BLaER1 treated with 17β-estradiol and CSF1 and Interleukin-3, amounts not matched to agents 10 nM and 100 nM (cell line): ENCODE measurements at regions not wholly inside any gene's neighbourhood (a gene's known extent, or its start where the extent isn't known, plus 50 kb on each side); places are given as distances from the start of the nearest gene placed in this dataset.
A peak's percentile ranks its signal among the peaks of the same experiment; 100 is the strongest.

Experiments used
- H3K27ac ChIP-seq, 11 experiments: shearing (Covaris generic); formaldehyde crosslinking; 2 replicates each; pipeline ENCODE4 v1.8.1; 2022
- H3K27me3 ChIP-seq, 11 experiments: shearing (Covaris generic); formaldehyde crosslinking; 2 replicates each; pipeline ENCODE4 v1.8.1; 2022
- H3K36me3 ChIP-seq, 11 experiments: shearing (Covaris generic); formaldehyde crosslinking; 2 replicates each; pipeline ENCODE4 v1.8.1; 2022
- H3K4me1 ChIP-seq, 10 experiments: shearing (Covaris generic); formaldehyde crosslinking; 2 replicates each; pipeline ENCODE4 v1.8.1; 2022
- H3K4me2 ChIP-seq, 11 experiments: shearing (Covaris generic); formaldehyde crosslinking; 2 replicates each; pipeline ENCODE4 v1.8.1; 2022
- H3K4me3 ChIP-seq, 10 experiments: shearing (Covaris generic); formaldehyde crosslinking; 2 replicates each; pipeline ENCODE4 v1.8.1; 2022
- H3K9ac ChIP-seq, 11 experiments: shearing (Covaris generic); formaldehyde crosslinking; 2 replicates each; pipeline ENCODE4 v1.8.1; 2022
- H3K9me3 ChIP-seq, 11 experiments: shearing (Covaris generic); formaldehyde crosslinking; replicated peaks in 1 of 11; 2 replicates each; pipeline ENCODE4 v1.8.1; 2022
- H4K20me1 ChIP-seq, 11 experiments: shearing (Covaris generic); formaldehyde crosslinking; 2 replicates each; pipeline ENCODE4 v1.8.1; 2022
- Cebpa-rat ChIP-seq, 11 experiments: shearing (Covaris generic); IDR thresholded peaks; 2 replicates each; pipeline ENCODE4 v1.8.1; 2022

GRCh38 chr13:40002016-40002415 lies 346.6 kb downstream of the COG6 start:
- TF ChIP-seq Cebpa-rat (IDR thresholded peaks at IDR 0.05): no peak
- peaks cover 0 to 22% (median 16%) of the 10 kb centered on the region in 10 experiments; a peak in 17 of 20 replicates for H3K4me1 ChIP-seq

DNA sequence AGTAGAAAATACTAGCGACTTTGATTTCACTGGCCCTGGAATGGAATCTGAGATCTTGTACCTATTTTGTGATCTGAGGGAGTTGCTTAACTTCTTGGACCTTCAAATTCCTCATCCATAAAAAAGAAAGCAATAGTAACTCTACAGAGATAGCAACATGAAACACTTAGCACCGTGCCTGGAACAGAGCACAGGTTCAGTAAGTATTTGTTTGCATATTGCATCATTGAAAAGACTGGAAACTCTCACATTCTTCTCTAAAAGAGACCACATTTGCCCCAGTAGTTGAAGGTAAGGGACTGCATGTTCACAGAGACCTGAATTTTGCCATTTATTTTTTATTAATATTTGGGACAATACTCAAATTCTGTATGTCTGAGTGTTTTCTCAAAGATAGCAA lies 358.1 kb downstream of the COG6 start:
- no peak for TF ChIP-seq Cebpa-rat (IDR thresholded peaks at IDR 0.05)
- Histone ChIP-seq H3K27me3 (no peaks in the 10 kb centered on the region), H3K9ac (no peak overlapping the region), H3K27ac (no peak overlapping the region), H3K4me2 (no peak overlapping the region), H3K36me3 (no peaks in the 10 kb centered on the region), H3K9me3 (no peaks in the 10 kb centered on the region), H4K20me1 (no peaks in the 10 kb centered on the region), H3K4me1 (no peaks in the 10 kb centered on the region), H3K4me3 (no peak overlapping the region)

More at GRCh38 chr13:40002016-40002415, 346.6 kb downstream of the COG6 start:
- Histone ChIP-seq H3K36me3 (no peaks in the 10 kb centered on the region), H4K20me1 (no peaks in the 10 kb centered on the region), H3K4me2 (no peak overlapping the region), H3K27ac (no peak overlapping the region), H3K27me3 (no peaks in the 10 kb centered on the region), H3K9me3 (peaks cover 0 to 32% (median 13%) of the 10 kb centered on the region in 11 experiments; a peak in 11 of 22 replicates), H3K9ac (no peak overlapping the region), H3K4me3 (no peak overlapping the region)

- TF ChIP-seq Cebpa-rat (IDR thresholded peaks at IDR 0.05): no peak
- no peak overlapping the region for H3K9ac ChIP-seq
- no peak overlapping the region for H3K27ac ChIP-seq
- H3K4me2 ChIP-seq: no peak overlapping the region
- no peaks in the 10 kb centered on the region for H3K27me3 ChIP-seq
- no peaks in the 10 kb centered on the region for H3K4me1 ChIP-seq
- H3K36me3 ChIP-seq: no peaks in the 10 kb centered on the region
- no peaks in the 10 kb centered on the region for H3K9me3 ChIP-seq
- H4K20me1 ChIP-seq: no peaks in the 10 kb centered on the region
- H3K4me3 ChIP-seq: no peak overlapping the region
Measured at GRCh38 chr13:40016953-40017660, 361.6 kb downstream of the COG6 start.

DNA sequence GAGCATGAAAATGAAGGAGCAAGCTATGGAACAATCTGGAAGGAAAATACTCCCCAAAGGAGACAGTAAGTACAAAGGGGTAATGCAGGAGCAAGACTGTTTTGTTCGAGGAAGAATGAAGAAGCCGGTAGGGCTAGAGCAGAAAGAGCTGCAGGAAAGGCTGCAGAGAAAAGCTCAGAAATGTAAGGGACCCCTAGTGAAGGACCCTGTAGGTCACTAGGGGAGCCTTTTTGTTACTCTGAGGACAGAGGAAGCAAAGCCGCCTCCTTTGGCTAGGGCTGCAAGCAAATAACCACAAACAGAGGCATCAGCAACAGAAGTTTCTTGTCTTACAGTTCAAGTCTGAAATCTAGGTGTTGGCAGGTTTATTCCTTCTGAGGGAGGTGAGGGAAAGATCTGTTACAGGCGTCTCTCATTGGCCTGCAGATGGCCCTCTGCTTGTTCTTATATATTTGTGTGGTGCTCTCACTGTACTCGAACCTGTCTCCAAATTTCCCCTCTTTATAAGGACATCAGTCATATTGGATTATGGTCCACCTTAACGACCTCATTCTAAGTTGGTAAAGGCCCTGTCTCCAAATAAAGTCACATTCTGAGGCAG lies 362.3 kb downstream of the COG6 start:
- Histone ChIP-seq H4K20me1 (no peaks in the 10 kb centered on the region), H3K9ac (no peak overlapping the region), H3K4me2 (no peak overlapping the region), H3K4me1 (no peaks in the 10 kb centered on the region), H3K36me3 (no peaks in the 10 kb centered on the region), H3K9me3 (no peaks in the 10 kb centered on the region), H3K4me3 (no peak overlapping the region), H3K27ac (no peak overlapping the region), H3K27me3 (no peaks in the 10 kb centered on the region)
- no peak for TF ChIP-seq Cebpa-rat (IDR thresholded peaks at IDR 0.05)

DNA sequence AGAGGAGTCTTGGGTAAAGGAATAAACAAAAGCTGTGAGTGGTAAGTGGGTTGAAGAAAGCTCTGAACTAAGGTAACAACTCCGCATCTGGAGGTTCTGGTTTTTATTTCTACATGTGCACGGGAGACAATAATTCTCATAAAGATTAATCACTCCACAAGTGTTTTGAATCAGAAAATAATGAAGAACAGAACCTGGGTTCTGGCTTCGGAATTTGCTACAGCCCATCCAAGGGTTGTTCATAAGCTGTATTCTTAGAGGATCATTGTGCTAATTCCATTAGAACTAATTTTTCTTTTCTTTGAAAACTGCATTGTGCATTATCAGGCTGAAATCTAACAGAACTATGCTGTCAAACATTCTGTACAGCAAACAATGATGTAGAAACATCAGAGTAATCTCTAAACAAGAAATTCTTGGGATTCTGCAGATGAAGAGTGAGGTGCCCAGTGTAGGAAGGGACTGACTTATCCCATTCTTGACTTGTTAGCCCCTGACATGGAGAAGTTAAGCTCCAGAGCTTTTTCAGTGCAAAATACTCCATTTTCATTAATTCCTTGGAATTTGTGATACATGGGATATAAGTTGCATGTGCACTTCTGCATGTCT lies 368.2 kb downstream of the COG6 start:
- no peak overlapping the region for H3K4me2 ChIP-seq
- no peak overlapping the region for H3K9ac ChIP-seq
- no peaks in the 10 kb centered on the region for H3K27me3 ChIP-seq
- no peak for TF ChIP-seq Cebpa-rat (IDR thresholded peaks at IDR 0.05)
- H3K4me1 ChIP-seq: peaks cover 0 to 10% (median 5%) of the 10 kb centered on the region in 10 experiments; a peak in 10 of 20 replicates
- H4K20me1 ChIP-seq: no peaks in the 10 kb centered on the region
- no peak overlapping the region for H3K4me3 ChIP-seq
- H3K36me3 ChIP-seq: no peaks in the 10 kb centered on the region
- no peak overlapping the region for H3K27ac ChIP-seq
- peaks cover 0 to 11% (median 5%) of the 10 kb centered on the region in 11 experiments; a peak in 13 of 22 replicates for H3K9me3 ChIP-seq

GRCh38 chr13:40024204-40024966 lies 368.9 kb downstream of the COG6 start:
- no peak for TF ChIP-seq Cebpa-rat (IDR thresholded peaks at IDR 0.05)
- H3K9ac ChIP-seq: no peak overlapping the region

DNA sequence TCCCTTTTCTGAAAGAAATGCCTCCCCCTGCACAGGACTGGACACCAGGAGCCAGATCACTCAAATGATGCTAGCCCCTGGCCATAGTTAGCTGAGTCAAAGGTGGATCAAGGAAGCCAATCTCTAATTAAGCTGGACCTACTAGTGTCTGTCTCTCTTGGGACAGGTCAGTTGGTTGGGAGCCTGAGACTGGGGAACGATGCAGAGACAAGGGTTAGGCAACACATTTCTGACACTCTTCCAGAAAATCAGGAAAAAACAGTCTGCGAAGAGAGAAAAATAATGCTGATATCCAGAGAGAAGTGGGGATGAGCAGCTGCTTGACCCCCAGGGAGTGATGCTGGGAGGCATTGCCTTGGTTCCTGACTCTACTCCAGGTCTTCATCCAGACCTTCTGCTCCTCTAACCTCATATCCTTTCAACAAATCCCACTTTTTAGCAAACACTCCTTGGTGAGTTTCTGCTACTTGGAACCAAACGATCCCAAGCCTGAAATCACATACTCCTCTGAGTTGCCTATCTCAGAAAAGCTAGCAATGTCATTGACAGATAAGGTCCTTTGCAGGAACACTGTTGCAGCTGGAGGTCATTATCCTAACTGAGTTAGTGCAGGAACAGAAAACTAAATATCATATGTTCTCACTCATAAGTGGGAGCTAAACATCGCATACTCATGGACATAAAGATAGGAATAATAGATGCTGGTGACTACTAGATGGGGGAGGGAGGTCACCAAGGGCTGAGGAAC lies 369.7 kb downstream of the COG6 start:
- TF ChIP-seq Cebpa-rat (IDR thresholded peaks at IDR 0.05): no peak
- Histone ChIP-seq H3K4me1 (peaks cover 4 to 16% (median 10%) of the 10 kb centered on the region in 10 experiments), H3K27me3 (no peaks in the 10 kb centered on the region), H3K9me3 (peaks cover 0 to 20% (median 10%) of the 10 kb centered on the region in 11 experiments; a peak in 14 of 22 replicates), H3K27ac (no peak overlapping the region), H3K36me3 (no peaks in the 10 kb centered on the region), H4K20me1 (no peaks in the 10 kb centered on the region), H3K4me2 (no peak overlapping the region), H3K9ac (no peak overlapping the region), H3K4me3 (no peak overlapping the region)

More at GRCh38 chr13:40024204-40024966, 368.9 kb downstream of the COG6 start:
- peaks cover 0 to 18% (median 10%) of the 10 kb centered on the region in 11 experiments; a peak in 14 of 22 replicates for H3K9me3 ChIP-seq
- H4K20me1 ChIP-seq: no peaks in the 10 kb centered on the region
- no peak overlapping the region for H3K4me2 ChIP-seq
- no peak overlapping the region for H3K27ac ChIP-seq
- peaks cover 0 to 10% (median 5%) of the 10 kb centered on the region in 10 experiments; a peak in 10 of 20 replicates for H3K4me1 ChIP-seq
- H3K27me3 ChIP-seq: no peaks in the 10 kb centered on the region
- H3K4me3 ChIP-seq: no peak overlapping the region
- H3K36me3 ChIP-seq: no peaks in the 10 kb centered on the region

- no peak overlapping the region for H3K4me3 ChIP-seq
- no peaks in the 10 kb centered on the region for H3K27me3 ChIP-seq
- no peak for TF ChIP-seq Cebpa-rat (IDR thresholded peaks at IDR 0.05)
- peak overlapping the region in 3 of 11 experiments; percentile 1 to 17 (median 3); a peak in 2 of 22 replicates for H3K4me2 ChIP-seq
- H4K20me1 ChIP-seq: no peaks in the 10 kb centered on the region
- H3K4me1 ChIP-seq: peaks cover 13 to 26% (median 21%) of the 10 kb centered on the region in 10 experiments
- H3K9ac ChIP-seq: no peak overlapping the region
- no peak overlapping the region for H3K27ac ChIP-seq
- H3K36me3 ChIP-seq: no peaks in the 10 kb centered on the region
- peaks cover 0 to 20% (median 10%) of the 10 kb centered on the region in 11 experiments; a peak in 14 of 22 replicates for H3K9me3 ChIP-seq
Measured at GRCh38 chr13:40026174-40026585, 370.7 kb downstream of the COG6 start.
